ENCODE measurements at regions not wholly inside any gene's neighbourhood (a gene's known extent, or its start where the extent isn't known, plus 50 kb on each side); places are given as distances from the start of the nearest gene placed in this dataset.

GRCh38 chr5:60372786-60373185 lies 327.2 kb downstream of the DEPDC1B start:
- Histone ChIP-seq H2BK5ac (ENCODE audit: insufficient read length, low read length) (no peak overlapping the region), H3K14ac (ENCODE audit: insufficient read depth, low read length) (no peak overlapping the region), H3K56ac (ENCODE audit: insufficient read length, low read depth, low read length) (no peak overlapping the region), H3K23me2 (ENCODE audit: insufficient read length, low read depth, low read length, poor library complexity, severe bottlenecking) (no peaks in the 10 kb centered on the region), H3T11ph (ENCODE audit: low read length) (no peak overlapping the region), H3K4me2 (ENCODE audit: insufficient read depth, insufficient read length, low read length) (no peak overlapping the region), H4K5ac (ENCODE audit: insufficient read length, low read depth, low read length) (no peak overlapping the region), H3K18ac (ENCODE audit: insufficient read length, low read depth, low read length) (no peak overlapping the region), H3K79me1 (ENCODE audit: insufficient read depth, low read depth, low read length, poor library complexity, severe bottlenecking) (no peaks in the 10 kb centered on the region), H2BK15ac (ENCODE audit: low read depth, low read length) (no peak overlapping the region), H3K4me1 (ENCODE audit: insufficient read depth, low read length) (no peaks in the 10 kb centered on the region), H3K79me2 (ENCODE audit: insufficient read depth, low read length) (no peaks in the 10 kb centered on the region), H3K9ac (ENCODE audit: extremely low read depth, insufficient read length, low read length) (no peak overlapping the region), H3K23ac (ENCODE audit: insufficient read length, low read depth, low read length) (no peak overlapping the region), H2AK5ac (ENCODE audit: insufficient read length, low read length) (no peak overlapping the region), H4K8ac (replicated peaks; ENCODE audit: insufficient read length, low read depth, low read length) (no peak overlapping the region), H4K91ac (ENCODE audit: insufficient read length, low read depth, low read length) (no peak overlapping the region), H2AFZ (ENCODE audit: low read length) (no peak overlapping the region), H2BK120ac (ENCODE audit: low read depth, low read length, poor library complexity, severe bottlenecking) (no peak overlapping the region), H3K27ac (ENCODE audit: insufficient read length, low read depth, low read length) (no peak overlapping the region), H3K27me3 (ENCODE audit: insufficient read depth, low read length) (no peaks in the 10 kb centered on the region), H2BK12ac (ENCODE audit: insufficient read length, low read depth, low read length) (no peak overlapping the region), H2BK20ac (ENCODE audit: low read depth, low read length, poor library complexity, severe bottlenecking) (no peak overlapping the region), H3K4ac (ENCODE audit: low read depth, low read length) (no peak overlapping the region), H4K20me1 (ENCODE audit: control insufficient read depth, insufficient read depth, insufficient read length) (no peaks in the 10 kb centered on the region), H3K9me3 (ENCODE audit: control insufficient read depth, low read depth, low read length) (no peaks in the 10 kb centered on the region)
- no peaks in the 10 kb centered on the region for H3K27me3 Mint-ChIP-seq (ENCODE audit: low read depth)
- TF ChIP-seq, protein P1, sequence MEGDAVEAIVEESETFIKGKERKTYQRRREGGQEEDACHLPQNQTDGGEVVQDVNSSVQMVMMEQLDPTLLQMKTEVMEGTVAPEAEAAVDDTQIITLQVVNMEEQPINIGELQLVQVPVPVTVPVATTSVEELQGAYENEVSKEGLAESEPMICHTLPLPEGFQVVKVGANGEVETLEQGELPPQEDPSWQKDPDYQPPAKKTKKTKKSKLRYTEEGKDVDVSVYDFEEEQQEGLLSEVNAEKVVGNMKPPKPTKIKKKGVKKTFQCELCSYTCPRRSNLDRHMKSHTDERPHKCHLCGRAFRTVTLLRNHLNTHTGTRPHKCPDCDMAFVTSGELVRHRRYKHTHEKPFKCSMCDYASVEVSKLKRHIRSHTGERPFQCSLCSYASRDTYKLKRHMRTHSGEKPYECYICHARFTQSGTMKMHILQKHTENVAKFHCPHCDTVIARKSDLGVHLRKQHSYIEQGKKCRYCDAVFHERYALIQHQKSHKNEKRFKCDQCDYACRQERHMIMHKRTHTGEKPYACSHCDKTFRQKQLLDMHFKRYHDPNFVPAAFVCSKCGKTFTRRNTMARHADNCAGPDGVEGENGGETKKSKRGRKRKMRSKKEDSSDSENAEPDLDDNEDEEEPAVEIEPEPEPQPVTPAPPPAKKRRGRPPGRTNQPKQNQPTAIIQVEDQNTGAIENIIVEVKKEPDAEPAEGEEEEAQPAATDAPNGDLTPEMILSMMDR (conservative IDR thresholded peaks at IDR 0.05), result no peak
- H3K36me3 Mint-ChIP-seq (ENCODE audit: insufficient read depth in 1 of 3, low read depth in 3 of 3), result no peaks in the 10 kb centered on the region
- H3K4me1 Mint-ChIP-seq, result no peaks in the 10 kb centered on the region
- no peaks in the 10 kb centered on the region for H3K9me3 Mint-ChIP-seq
- no peak for DNase-seq
- WGBS (ENCODE audit: extremely low coverage, insufficient read length, low lambda C conversion rate), result no CpG with 5 or more reads among the region's 7 CpGs
- no peak overlapping the region for H3K4me3 Mint-ChIP-seq
- H3K27ac Mint-ChIP-seq, result no peak overlapping the region

Measured in H9 (cell line).